ENCODE measurements at regions not wholly inside any gene's neighbourhood (a gene's known extent, or its start where the extent isn't known, plus 50 kb on each side); places are given as distances from the start of the nearest gene placed in this dataset.

- TF ChIP-seq EP300 (conservative IDR thresholded peaks at IDR 0.05; ENCODE audit: poor library complexity, severe bottlenecking) = no peak
- no peak for TF ChIP-seq CTCF (IDR thresholded peaks at IDR 0.05; ENCODE audit: poor library complexity, severe bottlenecking)
- no peak for TF ChIP-seq POLR2AphosphoS5 (IDR thresholded peaks at IDR 0.05)
- no peak for TF ChIP-seq RAD21 (conservative IDR thresholded peaks at IDR 0.05)
- TF ChIP-seq EZH2 (IDR thresholded peaks at IDR 0.05; ENCODE audit: borderline replicate concordance, insufficient read depth, low read length, poor library complexity, severe bottlenecking) = no peak
- TF ChIP-seq REST (IDR thresholded peaks at IDR 0.05; ENCODE audit: borderline replicate concordance) = no peak
Observed at GRCh38 chr2:215881582-215881981, 131.8 kb downstream of the MREG start.

All from neural cell (in vitro differentiated cells).